ENCODE measurements at regions not wholly inside any gene's neighbourhood (a gene's known extent, or its start where the extent isn't known, plus 50 kb on each side); places are given as distances from the start of the nearest gene placed in this dataset.

DNA sequence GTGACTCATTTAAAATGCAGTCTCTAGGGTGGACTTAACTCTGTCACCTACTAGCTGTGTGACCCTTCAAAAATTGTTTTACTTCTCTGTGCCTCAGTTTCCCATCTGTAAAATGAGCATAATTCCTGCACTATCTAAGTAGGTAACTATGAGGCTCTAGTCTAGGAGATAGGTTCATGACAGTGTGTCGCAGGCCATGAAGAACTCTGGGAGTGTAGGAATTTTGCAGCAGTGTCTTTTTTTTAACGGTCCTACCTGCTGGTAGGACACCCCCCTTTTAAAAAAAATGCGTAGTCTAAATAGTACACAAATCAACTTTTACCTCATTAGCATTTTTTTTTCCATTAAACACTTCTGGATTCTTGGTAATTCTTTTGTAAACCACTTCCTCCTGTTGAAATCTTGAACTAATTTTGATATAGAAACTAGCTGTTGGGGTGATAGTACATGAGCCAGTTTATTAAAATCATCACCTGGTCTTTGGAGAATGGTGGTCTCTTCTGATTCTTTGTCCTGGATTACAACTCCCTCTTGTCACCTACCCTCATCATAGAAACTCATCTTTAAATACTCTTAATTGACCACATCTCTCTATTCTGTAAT lies 86.0 kb upstream of the SLC38A2 start:
- DNase-seq (no peak), ATAC-seq (no peak)
- Histone ChIP-seq H3K4me3 (no peak overlapping the region), H3K9me3 (no peaks in the 10 kb centered on the region), H3K36me3 (no peaks in the 10 kb centered on the region), H3K27me3 (no peaks in the 10 kb centered on the region), H3K4me1 (peaks cover 0 to 5% (median 0%) of the 10 kb centered on the region in 4 donors), H3K27ac (no peak overlapping the region)
- intact Hi-C loops (cut with DNase I), result no loop called here
- WGBS (ENCODE audit: insufficient coverage, low coverage, low lambda C conversion rate, missing lambda C conversion rate), result 65% methylated on average over 3 of the region's 3 CpGs
- TF ChIP-seq POLR2A (IDR thresholded peaks at IDR 0.05), result no peak
- TF ChIP-seq, protein P1, sequence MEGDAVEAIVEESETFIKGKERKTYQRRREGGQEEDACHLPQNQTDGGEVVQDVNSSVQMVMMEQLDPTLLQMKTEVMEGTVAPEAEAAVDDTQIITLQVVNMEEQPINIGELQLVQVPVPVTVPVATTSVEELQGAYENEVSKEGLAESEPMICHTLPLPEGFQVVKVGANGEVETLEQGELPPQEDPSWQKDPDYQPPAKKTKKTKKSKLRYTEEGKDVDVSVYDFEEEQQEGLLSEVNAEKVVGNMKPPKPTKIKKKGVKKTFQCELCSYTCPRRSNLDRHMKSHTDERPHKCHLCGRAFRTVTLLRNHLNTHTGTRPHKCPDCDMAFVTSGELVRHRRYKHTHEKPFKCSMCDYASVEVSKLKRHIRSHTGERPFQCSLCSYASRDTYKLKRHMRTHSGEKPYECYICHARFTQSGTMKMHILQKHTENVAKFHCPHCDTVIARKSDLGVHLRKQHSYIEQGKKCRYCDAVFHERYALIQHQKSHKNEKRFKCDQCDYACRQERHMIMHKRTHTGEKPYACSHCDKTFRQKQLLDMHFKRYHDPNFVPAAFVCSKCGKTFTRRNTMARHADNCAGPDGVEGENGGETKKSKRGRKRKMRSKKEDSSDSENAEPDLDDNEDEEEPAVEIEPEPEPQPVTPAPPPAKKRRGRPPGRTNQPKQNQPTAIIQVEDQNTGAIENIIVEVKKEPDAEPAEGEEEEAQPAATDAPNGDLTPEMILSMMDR (IDR thresholded peaks at IDR 0.05), result no peak

- intact Hi-C loops (cut with DNase I), result no loop called here
- Histone ChIP-seq H3K27me3 (no peaks in the 10 kb centered on the region), H3K4me1 (peaks cover 0 to 5% (median 0%) of the 10 kb centered on the region in 4 donors), H3K27ac (no peak overlapping the region), H3K4me3 (no peak overlapping the region), H3K9me3 (no peaks in the 10 kb centered on the region), H3K36me3 (no peaks in the 10 kb centered on the region)
- peak; percentile 36 to 54 (median 47) for ATAC-seq
- no peak for TF ChIP-seq POLR2A (IDR thresholded peaks at IDR 0.05)
- TF ChIP-seq, protein P1 (IDR thresholded peaks at IDR 0.05), result no peak
- WGBS (ENCODE audit: insufficient coverage, low coverage, low lambda C conversion rate, missing lambda C conversion rate), result 89% methylated on average over 2 of the region's 2 CpGs
- DNase-seq, result no peak
Observed at GRCh38 chr12:46457958-46458357, 85.4 kb upstream of the SLC38A2 start.

GRCh38 chr12:46456356-46457334 lies 84.1 kb upstream of the SLC38A2 start:
- WGBS (ENCODE audit: insufficient coverage, low coverage, low lambda C conversion rate, missing lambda C conversion rate), result 45% methylated on average over 5 of the region's 5 CpGs
- no peak overlapping the region for H3K27ac ChIP-seq
- ATAC-seq, result no peak
- DNase-seq, result no peak
- no peaks in the 10 kb centered on the region for H3K36me3 ChIP-seq
- intact Hi-C loops (cut with DNase I), result no loop called here
- no peaks in the 10 kb centered on the region for H3K27me3 ChIP-seq
- H3K4me1 ChIP-seq, result peaks cover 0 to 5% (median 0%) of the 10 kb centered on the region in 4 donors
- no peak for TF ChIP-seq POLR2A (IDR thresholded peaks at IDR 0.05)
- TF ChIP-seq, protein P1 (IDR thresholded peaks at IDR 0.05), result no peak
- H3K4me3 ChIP-seq, result no peak overlapping the region
- H3K9me3 ChIP-seq, result no peaks in the 10 kb centered on the region

GRCh38 chr12:46455648-46456352 lies 83.2 kb upstream of the SLC38A2 start:
- ATAC-seq (peak in 1 of 4 donors; percentile 57), DNase-seq (no peak)
- Histone ChIP-seq H3K4me3 (no peak overlapping the region), H3K9me3 (no peaks in the 10 kb centered on the region), H3K27ac (no peak overlapping the region), H3K36me3 (no peaks in the 10 kb centered on the region), H3K4me1 (no peaks in the 10 kb centered on the region), H3K27me3 (no peaks in the 10 kb centered on the region)
- intact Hi-C loops (cut with DNase I), result no loop called here
- 50% methylated on average over 1 of the region's 1 CpG for WGBS (ENCODE audit: insufficient coverage, low coverage, low lambda C conversion rate, missing lambda C conversion rate)
- TF ChIP-seq, protein P1 (IDR thresholded peaks at IDR 0.05), result no peak
- TF ChIP-seq POLR2A (IDR thresholded peaks at IDR 0.05), result no peak

Data from right lobe of liver (tissue), 6 donors.